K562 (cell line): ENCODE measurements at regions not wholly inside any gene's neighbourhood (a gene's known extent, or its start where the extent isn't known, plus 50 kb on each side); places are given as distances from the start of the nearest gene placed in this dataset.

Experiments
- ATAC-seq: fragments of 200-7000 bp; cut with Tn5 transposase; 3 replicates; pipeline ENCODE4 v1.9.1; 2020; ENCODE audit warnings: moderate library complexity
- BruUV-seq: library from RNA; stranded (reverse); fragments of 400-500 nt; replicated peaks from 2 replicates; lab custom pipeline; 2021; lab: Mats Ljungman, UMichigan
- CTCF ChIA-PET: fragments of 300-600 bp; formaldehyde crosslinking; extraction: SDS; loops from one replicate; lab custom pipeline; 2021; ENCODE audit warnings: low intra/inter-chr PET ratio; lab: Yijun Ruan, JAX
- POLR2A ChIA-PET: fragments of 300-600, 350-650 bp; sonication (Branson Sonifier 250); formaldehyde crosslinking; extraction: SDS; loops from one replicate; lab custom pipeline; 2021; ENCODE audit warnings: antibody characterized with exemption, inconsistent platforms; lab: Yijun Ruan, JAX
- DNase-seq, 4 experiments: peaks; one replicate each; pipeline versions ENCODE4 v3.0.0 to v3.0.0-alpha.2; 2011 to 2018; ENCODE audit warnings: low spot score in 3 of 4, mixed read lengths in 3 of 4; ENCODE audit errors: extremely low read depth in 1 of 4
- FAIRE-seq: peaks from 2 replicates; lab custom pipeline; 2011; peaks lifted over from hg19 to GRCh38; lab: Jason Lieb, UNC
- H2AFZ ChIP-seq: 2 replicates; pipeline ENCODE4 v1.6.0; 2011; ENCODE audit warnings: low read depth, low read length, control low read depth, inconsistent platforms
- H3K27ac ChIP-seq: fragments of 200-600 bp; 3 replicates; pipeline ENCODE4 v1.8.0; 2011; ENCODE audit warnings: low read depth, mild to moderate bottlenecking, control low read depth, inconsistent platforms, low read length, moderate library complexity, mixed read lengths; ENCODE audit errors: extremely low read depth
- H3K27me3 ChIP-seq, 2 experiments: fragments of 300-600 bp in 1 of 2; 2 replicates in 1 of 2; 3 replicates in 1 of 2; pipeline versions ENCODE4 v1.6.0 to v1.8.0; 2011; ENCODE audit warnings: inconsistent platforms in 2 of 2, low read length in 2 of 2, mild to moderate bottlenecking in 1 of 2, mixed read lengths in 1 of 2, moderate library complexity in 1 of 2; ENCODE audit not compliant: control insufficient read depth in 2 of 2, insufficient read depth in 2 of 2
- H3K36me3 ChIP-seq: fragments of 300-600 bp; 3 replicates; pipeline ENCODE4 v1.8.0; 2011; ENCODE audit warnings: mild to moderate bottlenecking, low read length, inconsistent platforms; ENCODE audit not compliant: control insufficient read depth, insufficient read depth
- H3K4me1 ChIP-seq, 2 experiments: fragments of 200-600 bp in 1 of 2; replicated peaks in 1 of 2; 2 replicates in 1 of 2; 3 replicates in 1 of 2; pipeline versions ENCODE4 v1.5.1 to v1.8.0; 2011; ENCODE audit warnings: inconsistent platforms in 2 of 2, low read length in 2 of 2, mild to moderate bottlenecking in 1 of 2, mixed read lengths in 1 of 2, moderate library complexity in 1 of 2; ENCODE audit not compliant: control insufficient read depth in 2 of 2, insufficient read depth in 2 of 2
- H3K4me2 ChIP-seq: 2 replicates; pipeline ENCODE4 v1.6.1; 2011; ENCODE audit warnings: low read length, control low read depth, inconsistent platforms, mixed read lengths; ENCODE audit not compliant: insufficient read depth
- H3K4me3 ChIP-seq: fragments of 200-600 bp; sonication (generic), shearing (Covaris generic); 2 replicates; pipeline ENCODE4 v1.5.1; 2016; ENCODE audit warnings: control low read depth, inconsistent platforms
- H3K79me2 ChIP-seq: fragments of 200-600 bp; 3 replicates; pipeline ENCODE4 v1.8.0; 2011; ENCODE audit warnings: low read length, inconsistent platforms; ENCODE audit not compliant: control insufficient read depth, insufficient read depth
- H3K9ac ChIP-seq, 2 experiments: 2 replicates each; pipeline versions ENCODE4 v1.6.0 to v1.6.1; 2011; ENCODE audit warnings: low read depth in 2 of 2, low read length in 2 of 2, control low read depth in 1 of 2, inconsistent platforms in 1 of 2, mild to moderate bottlenecking in 1 of 2, mixed read lengths in 1 of 2; ENCODE audit not compliant: insufficient read depth in 1 of 2
- H3K9me1 ChIP-seq: one replicate; pipeline ENCODE4 v1.6.0; 2011; ENCODE audit warnings: inconsistent platforms, mild to moderate bottlenecking, low read length, moderate library complexity; ENCODE audit not compliant: control insufficient read depth, insufficient read depth
- H3K9me3 ChIP-seq: replicated peaks from 2 replicates; pipeline ENCODE4 v1.5.1; 2011; ENCODE audit warnings: low read depth, low read length, inconsistent platforms; ENCODE audit not compliant: control insufficient read depth, insufficient read depth
- H4K20me1 ChIP-seq: replicated peaks from 2 replicates; pipeline ENCODE4 v1.6.1; 2011; ENCODE audit warnings: low read length, inconsistent platforms, mixed read lengths; ENCODE audit not compliant: control insufficient read depth, insufficient read depth
- MED1 ChIP-seq: sonication (generic); formaldehyde crosslinking; IDR thresholded peaks from 2 replicates; pipeline ENCODE4 v1.8.1; 2023; ENCODE audit warnings: missing genetic modification reagents, borderline replicate concordance
- ZNF274 ChIP-seq: IDR thresholded peaks from 2 replicates; pipeline ENCODE4 v1.6.1; 2011; ENCODE audit warnings: low read depth, mild to moderate bottlenecking, low read length, moderate library complexity, borderline replicate concordance
- ZNF740 ChIP-seq, 3 experiments: fragments of 200-800 bp in 1 of 3; sonication (Bioruptor generic) in 1 of 3; sonication (generic) in 1 of 3; formaldehyde crosslinking in 1 of 3; IDR thresholded peaks; 2 replicates each; pipeline versions ENCODE4 v1.6.1 to v1.8.0; 2016 to 2022; ENCODE audit warnings: mild to moderate bottlenecking in 2 of 3, missing compliant biosample characterization in 2 of 3, missing genetic modification characterization in 2 of 3, missing genetic modification reagents in 1 of 3
- WGBS: fragments of 100-300 bp; shearing (Covaris generic); methylation state at CpG from one replicate; pipeline ENCODE4 v1.1.6; 2016; ENCODE audit warnings: low coverage, mixed read lengths; ENCODE audit not compliant: insufficient coverage; ENCODE audit errors: missing lambda C conversion rate; 5-methylcytosine and 5-hydroxymethylcytosine counted together
- in situ Hi-C: fragments of 300-500 bp; cut with MboI; formaldehyde crosslinking; loops from 4 replicates; pipeline ENCODE4 v1.15.0; 2018; ENCODE audit warnings: inconsistent platforms, mixed read lengths
- intact Hi-C: fragments of 100-400 bp; cut with micrococcal nuclease; formaldehyde crosslinking; loops from 2 replicates; pipeline ENCODE4 v1.14.2; 2022

- peaks cover 0 to 3% of the 10 kb centered on the region in 2 experiments; a peak in 2 of 5 replicates for H3K27me3 ChIP-seq
- no peak for TF ChIP-seq MED1 (CRISPR knock-in tag)
- TF ChIP-seq, all 486 proteins: peak for 0
- Histone ChIP-seq H3K9me3 (no peaks in the 10 kb centered on the region), H3K27ac (no peak overlapping the region), H3K4me1 (no peaks in the 10 kb centered on the region), H4K20me1 (no peaks in the 10 kb centered on the region), H3K4me2 (no peak overlapping the region), H3K79me2 (no peaks in the 10 kb centered on the region), H3K36me3 (no peaks in the 10 kb centered on the region), H3K4me3 (no peak overlapping the region), H3K9me1 (no peaks in the 10 kb centered on the region), H2AFZ (no peak overlapping the region), H3K9ac (no peak overlapping the region)
- in situ Hi-C loops (no loop called here), intact Hi-C loops (no loop called here)
- ATAC-seq (no peak), DNase-seq (no peak), FAIRE-seq (no peak)
- BruUV-seq: no TSS peak
- POLR2A ChIA-PET: no interaction called here
- WGBS: 2% methylated on average over 3 of the region's 3 CpGs
- CTCF ChIA-PET: no interaction called here
These were observed 131.9 kb upstream of the XYLT1 start for GRCh38 chr16:17602678-17603077.

- ATAC-seq (no peak), DNase-seq (no peak), FAIRE-seq (no peak)
- in situ Hi-C loops: no loop called here
- TF ChIP-seq ZNF740 (CRISPR knock-in tag; IDR thresholded peaks at IDR 0.05) (no peak), ZNF740 (tag; IDR thresholded peaks at IDR 0.05) (no peak), ZNF274 (peak; percentile 62; the same call in 1 of the 2 replicates)
- no peaks in the 10 kb centered on the region for H3K9me1 ChIP-seq
- no peak overlapping the region for H2AFZ ChIP-seq
- H3K79me2 ChIP-seq: no peaks in the 10 kb centered on the region
- BruUV-seq: no TSS peak
- intact Hi-C loops: no loop called here
- H3K27me3 ChIP-seq: peaks cover 0 to 3% of the 10 kb centered on the region in 2 experiments; a peak in 2 of 5 replicates
- no peak overlapping the region for H3K4me3 ChIP-seq
- H3K4me1 ChIP-seq: no peaks in the 10 kb centered on the region
- CTCF ChIA-PET: no interaction called here
- WGBS: 0% methylated on average over 1 of the region's 1 CpG
- no peaks in the 10 kb centered on the region for H3K36me3 ChIP-seq
- no peaks in the 10 kb centered on the region for H4K20me1 ChIP-seq
- POLR2A ChIA-PET: no interaction called here
- H3K27ac ChIP-seq: no peak overlapping the region
- no peak overlapping the region for H3K4me2 ChIP-seq
- no peaks in the 10 kb centered on the region for H3K9me3 ChIP-seq
- no peak overlapping the region for H3K9ac ChIP-seq
These were observed 128.2 kb upstream of the XYLT1 start for GRCh38 chr16:17598968-17599367.
